ENCODE measurements at regions not wholly inside any gene's neighbourhood (a gene's known extent, or its start where the extent isn't known, plus 50 kb on each side); places are given as distances from the start of the nearest gene placed in this dataset.

GRCh38 chr4:147034372-147034771 is 88.7 kb upstream of the TTC29 start:
- Histone ChIP-seq H3K79me2 (ENCODE audit: control insufficient read depth, insufficient read depth, low read length) (no peaks in the 10 kb centered on the region), H2AFZ (ENCODE audit: low read depth, low read length) (no peak overlapping the region)

More at GRCh38 chr4:147034372-147034771, 88.7 kb upstream of the TTC29 start:
- Histone ChIP-seq H3K4me2 (ENCODE audit: insufficient read depth, low read length) (no peak overlapping the region), H3K9me3 (replicated peaks; ENCODE audit: control insufficient read depth, insufficient read depth, low read depth, low read length) (no peaks in the 10 kb centered on the region), H4K20me1 (replicated peaks; ENCODE audit: control insufficient read depth, insufficient read depth, low read length) (no peaks in the 10 kb centered on the region), H3K4me3 (no peak overlapping the region), H3K27ac (ENCODE audit: extremely low read depth, low read depth, low read length) (no peak overlapping the region), H3K27me3 (ENCODE audit: control insufficient read depth in 2 of 2, insufficient read depth in 2 of 2, low read length in 2 of 2) (no peaks in the 10 kb centered on the region; a peak in 1 of 5 replicates), H3K36me3 (ENCODE audit: control insufficient read depth, insufficient read depth, low read length) (no peaks in the 10 kb centered on the region), H3K9ac (ENCODE audit: insufficient read depth in 1 of 2, low read depth in 2 of 2, low read length in 2 of 2) (no peak overlapping the region), H3K9me1 (ENCODE audit: control insufficient read depth, insufficient read depth, low read length) (no peaks in the 10 kb centered on the region), H3K4me1 (replicated peaks in 1 of 2; ENCODE audit: control insufficient read depth in 2 of 2, insufficient read depth in 2 of 2, low read length in 2 of 2) (no peaks in the 10 kb centered on the region)
- CTCF ChIA-PET (ENCODE audit: low intra/inter-chr PET ratio): no interaction called here
- no TSS peak for BruUV-seq (replicated peaks)
- no peak for ATAC-seq
- in situ Hi-C loops (cut with MboI): no loop called here
- 0% methylated on average over 1 of the region's 1 CpG for whole genome bisulfite sequencing (ENCODE audit: insufficient coverage, low coverage, missing lambda C conversion rate)
- intact Hi-C loops (cut with micrococcal nuclease): no loop called here
- no peak for DNase-seq (ENCODE audit: extremely low read depth in 1 of 4, low spot score in 3 of 4)
- no peak for FAIRE-seq
- POLR2A ChIA-PET: no interaction called here
- TF ChIP-seq CBFA2T2 (conservative IDR thresholded peaks at IDR 0.05) (no peak), ZNF217 (CRISPR knock-in tag; IDR thresholded peaks at IDR 0.05) (no peak), MAFK (IDR thresholded peaks at IDR 0.05; ENCODE audit: low read length) (no peak), ELF2 (CRISPR knock-in tag; IDR thresholded peaks at IDR 0.05) (no peak), ETV6 (IDR thresholded peaks at IDR 0.05; ENCODE audit: borderline replicate concordance in 1 of 2, low read depth in 2 of 2, low read length in 1 of 2) (no peak), ETV6 (CRISPR knock-in tag; IDR thresholded peaks at IDR 0.05; ENCODE audit: borderline replicate concordance) (no peak), TFAM (CRISPR knock-in tag; conservative IDR thresholded peaks at IDR 0.05) (no peak), ZNF124 (CRISPR knock-in tag; IDR thresholded peaks at IDR 0.05) (no peak), RFX7 (CRISPR knock-in tag; IDR thresholded peaks at IDR 0.05) (no peak), ERF (CRISPR knock-in tag; IDR thresholded peaks at IDR 0.05) (no peak), HDGF (IDR thresholded peaks at IDR 0.05) (no peak), RBM34 (IDR thresholded peaks at IDR 0.05; ENCODE audit: borderline replicate concordance, insufficient read depth, low read length) (no peak), CLOCK (CRISPR knock-in tag; IDR thresholded peaks at IDR 0.05; ENCODE audit: borderline replicate concordance) (no peak), ADNP (tag; IDR thresholded peaks at IDR 0.05) (no peak), ARID4B (CRISPR knock-in tag; IDR thresholded peaks at IDR 0.05) (no peak), ESRRA (IDR thresholded peaks at IDR 0.05; ENCODE audit: borderline replicate concordance, low read depth) (no peak), ATF7 (IDR thresholded peaks at IDR 0.05) (no peak), MCM2 (IDR thresholded peaks at IDR 0.05; ENCODE audit: low read depth) (no peak), TCF7L2 (IDR thresholded peaks at IDR 0.05; ENCODE audit: low read depth, low read length) (no peak)
